Small intestine (tissue), 7 donors: ENCODE measurements at regions not wholly inside any gene's neighbourhood (a gene's known extent, or its start where the extent isn't known, plus 50 kb on each side); places are given as distances from the start of the nearest gene placed in this dataset.

Experiments used
- DNase-seq, 2 donors: peaks; one replicate each; pipeline versions ENCODE4 v3.0.0 to v3.0.0-alpha.2; 2013
- FAIRE-seq: peaks from 2 replicates; lab custom pipeline; 2012; peaks lifted over from hg19 to GRCh38; lab: Jason Lieb, UNC
- H3K27ac ChIP-seq, 3 donors: one replicate each; pipeline ENCODE4 v1.5.1; 2013; ENCODE audit warnings: low read length in 2 of 3, mild to moderate bottlenecking in 2 of 3, control low read depth in 1 of 3, inconsistent platforms in 1 of 3, low read depth in 1 of 3, moderate library complexity in 1 of 3
- H3K27me3 ChIP-seq, 3 donors: one replicate each; pipeline ENCODE4 v1.6.1; 2013; ENCODE audit warnings: low read length in 3 of 3, inconsistent platforms in 1 of 3; ENCODE audit not compliant: control insufficient read depth in 3 of 3, insufficient read depth in 3 of 3
- H3K36me3 ChIP-seq, 3 donors: one replicate each; pipeline ENCODE4 v1.6.1; 2013; ENCODE audit warnings: low read length in 3 of 3, inconsistent platforms in 1 of 3, low read depth in 1 of 3, mild to moderate bottlenecking in 1 of 3, moderate library complexity in 1 of 3; ENCODE audit not compliant: control insufficient read depth in 3 of 3, insufficient read depth in 2 of 3
- H3K4me1 ChIP-seq, 3 donors: one replicate each; pipeline ENCODE4 v1.6.1; 2013; ENCODE audit warnings: low read length in 2 of 3, inconsistent platforms in 1 of 3, low read depth in 1 of 3, mild to moderate bottlenecking in 1 of 3, moderate library complexity in 1 of 3; ENCODE audit not compliant: control insufficient read depth in 3 of 3, insufficient read depth in 2 of 3
- H3K4me3 ChIP-seq, 3 donors: one replicate each; pipeline ENCODE4 v1.5.1; 2013; ENCODE audit warnings: low read length in 3 of 3, control low read depth in 1 of 3, inconsistent platforms in 1 of 3, low read depth in 1 of 3, mild to moderate bottlenecking in 1 of 3, moderate library complexity in 1 of 3
- H3K9me3 ChIP-seq, 2 donors: one replicate each; pipeline ENCODE4 v1.6.1; 2013; ENCODE audit warnings: low read depth in 1 of 2, low read length in 1 of 2; ENCODE audit not compliant: control insufficient read depth in 2 of 2, insufficient read depth in 1 of 2
- WGBS, 3 donors: extraction: QIAGEN DNeasy Blood & Tissue Kit; methylation state at CpG; one replicate each; pipeline ENCODE4 v1.1.7; 2013; 5-methylcytosine and 5-hydroxymethylcytosine counted together
- donor health status: healthy with polysubstance abuse.
- donor health status: control.
- donor health status: control.
- donor health status: Bipolar disorder and iron deficiency.
- donor health status: healthy.

GRCh38 chr18:10089881-10090280 is 176.1 kb downstream of the VAPA start:
- FAIRE-seq (no peak), DNase-seq (no peak)
- WGBS, 3 donors = 46 to 61% (median 59%) methylated on average over 4 of the region's 4 CpGs
- no peak overlapping the region for H3K4me3 ChIP-seq
- peaks cover 0 to 11% (median 0%) of the 10 kb centered on the region in 3 donors for H3K4me1 ChIP-seq
- no peaks in the 10 kb centered on the region for H3K9me3 ChIP-seq
- no peaks in the 10 kb centered on the region for H3K36me3 ChIP-seq
- H3K27me3 ChIP-seq = no peaks in the 10 kb centered on the region
- H3K27ac ChIP-seq = no peak overlapping the region

GRCh38 chr18:10090668-10091067 is 176.9 kb downstream of the VAPA start:
- no peak for FAIRE-seq
- no peaks in the 10 kb centered on the region for H3K9me3 ChIP-seq
- H3K36me3 ChIP-seq = no peaks in the 10 kb centered on the region
- no peaks in the 10 kb centered on the region for H3K27me3 ChIP-seq
- peaks cover 0 to 8% (median 0%) of the 10 kb centered on the region in 3 donors for H3K4me1 ChIP-seq
- H3K4me3 ChIP-seq = no peak overlapping the region
- H3K27ac ChIP-seq = no peak overlapping the region
- 61 to 68% (median 65%) methylated on average over 4 of the region's 4 CpGs for WGBS, 3 donors
- no peak for DNase-seq

GRCh38 chr18:10093445-10093844 is 179.6 kb downstream of the VAPA start:
- no peaks in the 10 kb centered on the region for H3K4me1 ChIP-seq
- H3K36me3 ChIP-seq = no peaks in the 10 kb centered on the region
- H3K27me3 ChIP-seq = no peaks in the 10 kb centered on the region
- no peaks in the 10 kb centered on the region for H3K9me3 ChIP-seq
- H3K4me3 ChIP-seq = no peak overlapping the region
- FAIRE-seq (no peak), DNase-seq (no peak)
- 91 to 95% (median 94%) methylated on average over 10 of the region's 10 CpGs for WGBS, 3 donors
- no peak overlapping the region for H3K27ac ChIP-seq

- H3K4me1 ChIP-seq = no peaks in the 10 kb centered on the region
- no peak overlapping the region for H3K27ac ChIP-seq
- no peak for DNase-seq
- no peak for FAIRE-seq
- H3K4me3 ChIP-seq = no peak overlapping the region
- WGBS, 3 donors = 42 to 63% (median 47%) methylated on average over 1 of the region's 1 CpG
- no peaks in the 10 kb centered on the region for H3K27me3 ChIP-seq
- no peaks in the 10 kb centered on the region for H3K36me3 ChIP-seq
- H3K9me3 ChIP-seq = no peaks in the 10 kb centered on the region
These were observed 180.3 kb downstream of the VAPA start for GRCh38 chr18:10094154-10094553.

GRCh38 chr18:10094655-10095054 is 180.8 kb downstream of the VAPA start:
- FAIRE-seq (no peak), DNase-seq (no peak)
- Histone ChIP-seq H3K36me3 (no peaks in the 10 kb centered on the region), H3K27ac (no peak overlapping the region), H3K9me3 (no peaks in the 10 kb centered on the region), H3K4me3 (no peak overlapping the region), H3K4me1 (no peaks in the 10 kb centered on the region), H3K27me3 (no peaks in the 10 kb centered on the region)
- 85 to 86% (median 85%) methylated on average over 1 of the region's 1 CpG for WGBS, 3 donors

- Histone ChIP-seq H3K27me3 (peaks cover 0 to 3% (median 0%) of the 10 kb centered on the region in 3 donors), H3K4me3 (no peak overlapping the region), H3K36me3 (no peaks in the 10 kb centered on the region), H3K27ac (no peak overlapping the region), H3K4me1 (no peaks in the 10 kb centered on the region), H3K9me3 (no peaks in the 10 kb centered on the region)
- WGBS, 3 donors = 87 to 88% (median 87%) methylated on average over 3 of the region's 3 CpGs
- DNase-seq = no peak
- no peak for FAIRE-seq
These were observed 181.5 kb downstream of the VAPA start for GRCh38 chr18:10095356-10095755.

GRCh38 chr18:10099539-10100140 is 185.8 kb downstream of the VAPA start:
- DNase-seq (no peak), FAIRE-seq (no peak)
- H3K4me1 ChIP-seq = no peaks in the 10 kb centered on the region
- H3K9me3 ChIP-seq = no peaks in the 10 kb centered on the region
- H3K27me3 ChIP-seq = peaks cover 0 to 3% (median 0%) of the 10 kb centered on the region in 3 donors
- H3K4me3 ChIP-seq = no peak overlapping the region
- no peaks in the 10 kb centered on the region for H3K36me3 ChIP-seq
- WGBS, 3 donors = 86 to 95% (median 92%) methylated on average over 7 of the region's 7 CpGs
- no peak overlapping the region for H3K27ac ChIP-seq

GRCh38 chr18:10100196-10100595 is 186.4 kb downstream of the VAPA start:
- Histone ChIP-seq H3K27me3 (peaks cover 0 to 3% (median 0%) of the 10 kb centered on the region in 3 donors), H3K36me3 (no peaks in the 10 kb centered on the region), H3K9me3 (no peaks in the 10 kb centered on the region), H3K27ac (no peak overlapping the region), H3K4me1 (no peaks in the 10 kb centered on the region), H3K4me3 (no peak overlapping the region)
- DNase-seq = no peak
- 83 to 90% (median 85%) methylated on average over 4 of the region's 4 CpGs for WGBS, 3 donors
- FAIRE-seq = no peak
